ENCODE measurements at regions not wholly inside any gene's neighbourhood (a gene's known extent, or its start where the extent isn't known, plus 50 kb on each side); places are given as distances from the start of the nearest gene placed in this dataset.
"Not testable (repeated sequence)": the region's sequence is repeated elsewhere in the genome, so short reads cannot be mapped to it uniquely, and the experiment has no call there.

- Histone ChIP-seq H3K4me2 (ENCODE audit: low read length) (no peak overlapping the region), H3K9me2 (ENCODE audit: insufficient read depth, low read length) (no peaks in the 10 kb centered on the region), H3K9me3 (ENCODE audit: low read length) (no peaks in the 10 kb centered on the region), H3K4me3 (ENCODE audit: low read length) (no peak overlapping the region), H3K9ac (ENCODE audit: low read length) (no peak overlapping the region), H3F3A (ENCODE audit: insufficient read depth, low read length, poor library complexity, severe bottlenecking) (no peaks in the 10 kb centered on the region), H2AFZ (ENCODE audit: low read depth, low read length) (no peak overlapping the region), H3K36me3 (ENCODE audit: insufficient read depth, low read length) (no peaks in the 10 kb centered on the region), H3K27ac (ENCODE audit: low read length) (no peak overlapping the region), H3K27me3 (ENCODE audit: insufficient read depth, low read depth, low read length) (no peaks in the 10 kb centered on the region), H3K79me2 (replicated peaks; ENCODE audit: insufficient read depth, low read length) (no peaks in the 10 kb centered on the region), H4K20me1 (ENCODE audit: insufficient read depth) (no peaks in the 10 kb centered on the region)
- TF ChIP-seq EZH2 (IDR thresholded peaks at IDR 0.05; ENCODE audit: borderline replicate concordance, insufficient read depth, low read length, poor library complexity, severe bottlenecking) = no peak
- no peak for TF ChIP-seq SMC3 (conservative IDR thresholded peaks at IDR 0.05; ENCODE audit: poor library complexity)
- TF ChIP-seq MXI1 (conservative IDR thresholded peaks at IDR 0.05; ENCODE audit: poor library complexity, severe bottlenecking) = no peak
Measured at GRCh38 chr1:788835-789234, 102.4 kb upstream of the OR4F16 start.

GRCh38 chr1:789606-790005 is 103.2 kb upstream of the OR4F16 start:
- H3K9me3 ChIP-seq (ENCODE audit: low read length); H3K27ac ChIP-seq (ENCODE audit: low read length); H2AFZ ChIP-seq (ENCODE audit: low read depth, low read length); H3K79me2 ChIP-seq (replicated peaks; ENCODE audit: insufficient read depth, low read length); H3K4me2 ChIP-seq (ENCODE audit: low read length); H3K9ac ChIP-seq (ENCODE audit: low read length); H4K20me1 ChIP-seq (ENCODE audit: insufficient read depth); H3K4me3 ChIP-seq (ENCODE audit: low read length); H3K27me3 ChIP-seq (ENCODE audit: insufficient read depth, low read depth, low read length); H3K9me2 ChIP-seq (ENCODE audit: insufficient read depth, low read length); H3F3A ChIP-seq (ENCODE audit: insufficient read depth, low read length, poor library complexity, severe bottlenecking); H3K36me3 ChIP-seq (ENCODE audit: insufficient read depth, low read length): not testable (repeated sequence)

- not testable (repeated sequence) for H2AFZ ChIP-seq (ENCODE audit: low read depth, low read length); H3K4me3 ChIP-seq (ENCODE audit: low read length); H3K79me2 ChIP-seq (replicated peaks; ENCODE audit: insufficient read depth, low read length); H3K27me3 ChIP-seq (ENCODE audit: insufficient read depth, low read depth, low read length); H3F3A ChIP-seq (ENCODE audit: insufficient read depth, low read length, poor library complexity, severe bottlenecking); H3K9me3 ChIP-seq (ENCODE audit: low read length); H3K9ac ChIP-seq (ENCODE audit: low read length); H3K4me2 ChIP-seq (ENCODE audit: low read length); H3K9me2 ChIP-seq (ENCODE audit: insufficient read depth, low read length); H3K36me3 ChIP-seq (ENCODE audit: insufficient read depth, low read length); H4K20me1 ChIP-seq (ENCODE audit: insufficient read depth); H3K27ac ChIP-seq (ENCODE audit: low read length)
Measured at GRCh38 chr1:790388-790930, 104.0 kb upstream of the OR4F16 start.

GRCh38 chr1:794310-794709 is 107.9 kb upstream of the OR4F16 start:
- H3K79me2 ChIP-seq (replicated peaks; ENCODE audit: insufficient read depth, low read length); H3K9me2 ChIP-seq (ENCODE audit: insufficient read depth, low read length); H3K36me3 ChIP-seq (ENCODE audit: insufficient read depth, low read length); H4K20me1 ChIP-seq (ENCODE audit: insufficient read depth); H3K4me2 ChIP-seq (ENCODE audit: low read length); H3K27ac ChIP-seq (ENCODE audit: low read length); H3K4me3 ChIP-seq (ENCODE audit: low read length); H3K27me3 ChIP-seq (ENCODE audit: insufficient read depth, low read depth, low read length); H2AFZ ChIP-seq (ENCODE audit: low read depth, low read length); H3K9me3 ChIP-seq (ENCODE audit: low read length); H3K9ac ChIP-seq (ENCODE audit: low read length); H3F3A ChIP-seq (ENCODE audit: insufficient read depth, low read length, poor library complexity, severe bottlenecking): not testable (repeated sequence)

- H3K9me2 ChIP-seq (ENCODE audit: insufficient read depth, low read length); H4K20me1 ChIP-seq (ENCODE audit: insufficient read depth); H3K79me2 ChIP-seq (replicated peaks; ENCODE audit: insufficient read depth, low read length); H3K27ac ChIP-seq (ENCODE audit: low read length); H3K9me3 ChIP-seq (ENCODE audit: low read length); H3K27me3 ChIP-seq (ENCODE audit: insufficient read depth, low read depth, low read length); H3K36me3 ChIP-seq (ENCODE audit: insufficient read depth, low read length); H3F3A ChIP-seq (ENCODE audit: insufficient read depth, low read length, poor library complexity, severe bottlenecking); H3K4me3 ChIP-seq (ENCODE audit: low read length); H2AFZ ChIP-seq (ENCODE audit: low read depth, low read length); H3K9ac ChIP-seq (ENCODE audit: low read length); H3K4me2 ChIP-seq (ENCODE audit: low read length): not testable (repeated sequence)
Measured at GRCh38 chr1:794918-795584, 108.6 kb upstream of the OR4F16 start.

GRCh38 chr1:797649-798048 is 111.2 kb upstream of the OR4F16 start:
- H3K27ac ChIP-seq (ENCODE audit: low read length); H3K36me3 ChIP-seq (ENCODE audit: insufficient read depth, low read length); H2AFZ ChIP-seq (ENCODE audit: low read depth, low read length); H3K27me3 ChIP-seq (ENCODE audit: insufficient read depth, low read depth, low read length); H3K9ac ChIP-seq (ENCODE audit: low read length); H4K20me1 ChIP-seq (ENCODE audit: insufficient read depth); H3K79me2 ChIP-seq (replicated peaks; ENCODE audit: insufficient read depth, low read length); H3K4me3 ChIP-seq (ENCODE audit: low read length); H3K9me2 ChIP-seq (ENCODE audit: insufficient read depth, low read length); H3F3A ChIP-seq (ENCODE audit: insufficient read depth, low read length, poor library complexity, severe bottlenecking); H3K9me3 ChIP-seq (ENCODE audit: low read length); H3K4me2 ChIP-seq (ENCODE audit: low read length): not testable (repeated sequence)

- H3K9me3 ChIP-seq (ENCODE audit: low read length); H3K9me2 ChIP-seq (ENCODE audit: insufficient read depth, low read length); H3K9ac ChIP-seq (ENCODE audit: low read length); H3F3A ChIP-seq (ENCODE audit: insufficient read depth, low read length, poor library complexity, severe bottlenecking); H3K79me2 ChIP-seq (replicated peaks; ENCODE audit: insufficient read depth, low read length); H3K27me3 ChIP-seq (ENCODE audit: insufficient read depth, low read depth, low read length); H3K4me3 ChIP-seq (ENCODE audit: low read length); H2AFZ ChIP-seq (ENCODE audit: low read depth, low read length); H4K20me1 ChIP-seq (ENCODE audit: insufficient read depth); H3K36me3 ChIP-seq (ENCODE audit: insufficient read depth, low read length); H3K4me2 ChIP-seq (ENCODE audit: low read length); H3K27ac ChIP-seq (ENCODE audit: low read length): not testable (repeated sequence)
Measured at GRCh38 chr1:800397-800796, 113.9 kb upstream of the OR4F16 start.

All from neural cell (in vitro differentiated cells).